ENCODE measurements at regions not wholly inside any gene's neighbourhood (a gene's known extent, or its start where the extent isn't known, plus 50 kb on each side); places are given as distances from the start of the nearest gene placed in this dataset.
A peak's percentile ranks its signal among the peaks of the same experiment; 100 is the strongest.

DNA sequence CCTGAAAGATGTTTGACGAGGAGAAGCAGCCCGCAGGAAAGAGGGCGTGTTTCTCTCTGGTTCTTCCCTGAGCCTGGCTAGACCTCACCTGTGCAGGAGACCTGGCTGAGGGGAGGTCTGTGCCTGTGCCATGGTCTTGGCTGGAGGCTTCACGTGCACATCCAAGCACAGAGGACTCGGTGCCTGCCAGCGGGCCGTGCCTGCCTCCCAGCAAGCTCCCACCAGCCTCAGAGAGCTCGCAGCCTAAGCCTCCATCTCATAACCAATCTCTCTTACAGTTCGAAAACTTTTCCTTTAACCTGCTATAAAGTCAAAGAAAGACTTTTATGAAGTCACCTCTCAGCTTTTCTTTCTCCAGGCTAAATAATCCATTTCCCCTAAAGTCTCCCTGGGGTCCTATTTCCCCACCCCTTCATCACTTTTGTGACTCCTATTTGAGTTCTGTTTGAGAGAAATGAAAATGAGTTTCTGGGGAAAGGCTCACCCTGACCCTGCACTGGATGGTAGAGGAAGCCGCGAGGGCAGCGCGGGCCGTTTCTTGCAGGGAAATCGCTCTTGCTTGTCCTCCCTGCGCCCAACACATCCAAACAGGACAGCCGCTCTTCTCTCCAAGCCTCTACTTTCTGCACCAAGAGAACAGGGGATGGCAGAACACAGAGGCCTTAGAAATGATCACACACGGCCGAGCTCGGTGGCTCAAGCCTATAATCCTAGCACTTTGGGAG, 521.0 kb downstream of the SOX11 start:
- no peak for DNase-seq

- no peak for DNase-seq
Measured at GRCh38 chr2:6214471-6214870, 522.3 kb downstream of the SOX11 start.

- no peak for DNase-seq
Measured at GRCh38 chr2:6215053-6215452, 522.9 kb downstream of the SOX11 start.

- DNase-seq: no peak
Measured at GRCh38 chr2:6216234-6216633, 524.0 kb downstream of the SOX11 start.

DNA sequence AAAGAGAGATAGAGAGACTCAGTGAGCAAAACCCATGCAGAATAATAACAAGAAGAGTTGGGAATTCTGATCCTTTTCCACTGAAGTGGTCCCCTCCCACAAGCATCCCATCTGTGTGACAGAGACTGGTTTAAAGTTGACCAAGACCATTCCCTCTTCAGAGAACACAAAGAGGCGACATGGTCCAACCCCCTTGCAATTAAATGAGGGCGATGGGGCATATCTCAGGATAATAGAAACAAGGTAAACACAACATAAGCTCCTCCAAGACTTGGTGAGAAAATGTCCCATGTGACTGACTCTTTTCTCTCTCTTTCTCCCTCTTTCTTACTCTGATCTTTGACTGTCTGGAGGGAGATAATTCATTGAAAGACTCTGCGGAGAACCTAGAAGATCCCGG, 526.7 kb downstream of the SOX11 start:
- DNase-seq: no peak

- no peak for DNase-seq
Measured at GRCh38 chr2:6219906-6220305, 527.7 kb downstream of the SOX11 start.

- DNase-seq: no peak
Measured at GRCh38 chr2:6222296-6222695, 530.1 kb downstream of the SOX11 start.

DNA sequence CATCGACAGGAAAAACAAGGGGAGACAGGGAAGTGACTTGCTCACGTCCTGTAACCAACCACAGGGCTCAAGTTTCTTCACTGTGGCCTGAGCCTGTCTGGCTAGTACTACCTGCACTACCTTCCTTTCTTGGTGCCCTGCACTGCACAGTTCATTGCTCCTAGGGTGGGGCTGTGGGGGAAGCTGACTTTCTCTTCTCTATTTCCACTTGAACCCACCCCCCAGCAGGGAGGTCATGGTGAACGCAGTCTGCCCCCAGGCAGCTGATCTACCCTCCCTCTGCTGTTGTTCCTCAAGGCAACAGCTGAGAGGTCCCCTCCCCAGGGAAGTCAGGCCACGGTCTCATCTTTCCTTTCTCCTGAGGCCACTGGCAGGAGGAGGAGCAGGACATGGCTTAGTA, 532.1 kb downstream of the SOX11 start:
- DNase-seq: no peak

DNA sequence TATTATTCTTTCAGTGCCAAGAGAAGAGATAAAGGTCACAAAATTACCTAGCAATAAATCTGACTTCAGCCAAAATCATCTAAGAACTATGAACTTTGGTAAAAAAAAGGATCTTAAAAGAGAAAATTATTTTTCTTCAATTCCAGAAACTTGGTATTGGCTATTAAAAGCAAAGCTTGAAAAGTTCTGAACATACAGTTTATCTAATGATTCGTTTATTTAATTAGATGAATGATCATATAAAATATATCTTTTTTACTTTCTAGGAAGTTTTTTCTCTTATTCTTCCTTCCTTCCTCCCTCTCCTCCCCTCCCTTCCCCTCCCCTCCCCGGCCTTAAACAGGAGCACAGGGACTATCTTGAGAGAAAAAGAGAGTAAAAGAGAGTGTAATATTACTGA, 536.1 kb downstream of the SOX11 start:
- DNase-seq: no peak

DNA sequence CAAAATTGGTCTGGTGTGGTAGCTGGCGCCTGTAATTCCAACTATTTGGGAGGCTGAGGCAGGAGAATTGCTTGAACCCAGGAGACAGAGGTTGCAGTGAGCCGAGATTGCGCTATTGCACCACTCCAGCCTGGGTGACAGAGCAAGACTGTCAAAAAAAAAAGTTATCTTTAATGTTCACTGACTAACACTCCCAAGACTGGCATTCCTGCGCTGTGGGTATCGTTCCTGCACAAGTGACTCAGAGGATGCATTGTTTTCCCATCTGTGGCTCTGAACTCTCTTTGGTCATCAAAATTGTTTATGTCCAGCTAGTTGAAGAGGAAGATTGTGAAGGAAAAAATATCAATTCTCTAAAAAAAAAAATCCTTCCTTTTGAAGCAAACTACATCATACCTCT, 539.0 kb downstream of the SOX11 start:
- no peak for DNase-seq

GRCh38 chr2:6233993-6234392, 541.8 kb downstream of the SOX11 start:
- no peak for DNase-seq

DNA sequence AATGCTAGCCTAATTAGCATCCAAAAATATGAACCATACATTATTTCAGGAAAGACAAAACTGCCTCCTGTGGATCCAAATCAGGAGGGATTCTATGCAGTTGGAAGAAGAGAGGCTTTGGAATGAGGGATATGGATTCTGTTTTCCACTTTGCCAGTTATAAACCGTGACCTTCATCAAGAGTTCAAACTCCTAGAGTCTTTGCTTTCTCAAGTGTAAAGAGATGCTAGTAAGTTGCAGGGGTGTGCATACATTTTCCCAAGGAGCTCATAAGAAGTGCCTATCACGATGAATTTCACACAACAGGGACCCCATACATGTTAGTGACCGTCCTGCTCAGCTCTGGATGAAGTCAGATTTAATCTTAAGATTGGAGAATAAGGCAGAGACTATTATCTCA, 542.5 kb downstream of the SOX11 start:
- DNase-seq: no peak

- DNase-seq: no peak
Measured at GRCh38 chr2:6236317-6236716, 544.1 kb downstream of the SOX11 start.

GRCh38 chr2:6237039-6237660, 545.0 kb downstream of the SOX11 start:
- no peak for DNase-seq

GRCh38 chr2:6249557-6249956, 557.4 kb downstream of the SOX11 start:
- no peak for DNase-seq

GRCh38 chr2:6254441-6254840, 562.3 kb downstream of the SOX11 start:
- DNase-seq: no peak

DNA sequence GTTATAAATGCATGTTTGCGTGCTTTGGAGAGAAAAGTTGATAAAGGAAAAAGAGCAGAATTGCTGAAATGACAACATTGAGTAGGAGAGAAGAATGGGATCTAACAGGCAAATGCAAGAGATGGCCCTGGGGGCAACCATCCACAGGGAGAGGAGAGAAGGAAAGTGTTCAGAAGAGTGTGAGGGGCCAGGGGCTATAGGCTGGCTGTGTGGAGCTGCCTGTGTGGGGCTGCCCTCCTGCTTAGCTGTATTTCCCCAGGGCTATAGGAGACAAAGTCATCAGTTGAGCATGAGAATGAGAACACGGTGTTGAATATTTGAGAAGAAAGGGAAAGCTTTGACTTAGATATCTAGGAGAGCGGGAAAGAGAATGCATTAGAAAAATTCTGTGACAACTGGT, 572.0 kb downstream of the SOX11 start:
- DNase-seq: no peak

GRCh38 chr2:6281524-6281923, 584.2 kb downstream of the CMPK2 start:
- no peak for DNase-seq

DNA sequence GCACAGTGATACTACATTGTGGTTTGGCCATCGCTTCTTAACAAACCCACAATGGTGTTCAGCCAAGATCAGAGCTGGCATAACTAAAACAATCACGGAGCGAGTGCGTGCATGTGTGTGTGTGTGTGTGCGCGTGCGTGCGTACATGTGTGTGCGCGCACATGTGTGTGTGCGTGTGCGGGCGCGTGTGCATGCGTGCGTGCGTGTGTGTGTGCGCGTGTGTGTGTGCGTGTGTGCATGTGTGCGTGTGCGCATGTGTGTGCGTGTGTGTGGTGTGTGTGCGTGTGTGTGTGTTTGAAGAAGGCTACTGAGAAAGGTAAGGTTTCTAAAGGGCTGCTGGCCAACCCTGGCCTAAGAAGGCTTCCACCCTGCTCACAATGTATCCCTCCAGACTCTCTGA, 582.4 kb downstream of the CMPK2 start:
- DNase-seq: no peak

DNA sequence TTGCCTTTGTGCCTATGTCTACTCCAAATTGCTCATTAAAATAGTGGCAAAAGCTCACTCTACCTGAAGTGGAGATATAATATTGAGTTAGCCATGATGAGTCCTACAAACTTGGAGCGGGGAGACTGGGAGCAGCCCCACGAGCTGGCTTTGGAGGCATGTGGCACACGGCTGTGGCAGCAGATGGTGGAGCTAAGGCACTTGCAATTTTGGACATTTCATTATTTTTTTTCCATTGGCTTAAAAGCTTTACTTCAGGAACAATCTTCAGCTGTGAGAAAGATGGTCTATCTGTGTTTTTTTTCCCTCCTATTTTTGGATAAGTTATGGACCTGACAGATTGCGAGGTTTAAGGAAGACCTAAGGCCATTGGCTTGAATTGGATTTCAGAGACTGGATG, 578.3 kb downstream of the CMPK2 start:
- no peak for DNase-seq

- no peak for DNase-seq
Measured at GRCh38 chr2:6288791-6289190, 576.9 kb downstream of the CMPK2 start.

DNA sequence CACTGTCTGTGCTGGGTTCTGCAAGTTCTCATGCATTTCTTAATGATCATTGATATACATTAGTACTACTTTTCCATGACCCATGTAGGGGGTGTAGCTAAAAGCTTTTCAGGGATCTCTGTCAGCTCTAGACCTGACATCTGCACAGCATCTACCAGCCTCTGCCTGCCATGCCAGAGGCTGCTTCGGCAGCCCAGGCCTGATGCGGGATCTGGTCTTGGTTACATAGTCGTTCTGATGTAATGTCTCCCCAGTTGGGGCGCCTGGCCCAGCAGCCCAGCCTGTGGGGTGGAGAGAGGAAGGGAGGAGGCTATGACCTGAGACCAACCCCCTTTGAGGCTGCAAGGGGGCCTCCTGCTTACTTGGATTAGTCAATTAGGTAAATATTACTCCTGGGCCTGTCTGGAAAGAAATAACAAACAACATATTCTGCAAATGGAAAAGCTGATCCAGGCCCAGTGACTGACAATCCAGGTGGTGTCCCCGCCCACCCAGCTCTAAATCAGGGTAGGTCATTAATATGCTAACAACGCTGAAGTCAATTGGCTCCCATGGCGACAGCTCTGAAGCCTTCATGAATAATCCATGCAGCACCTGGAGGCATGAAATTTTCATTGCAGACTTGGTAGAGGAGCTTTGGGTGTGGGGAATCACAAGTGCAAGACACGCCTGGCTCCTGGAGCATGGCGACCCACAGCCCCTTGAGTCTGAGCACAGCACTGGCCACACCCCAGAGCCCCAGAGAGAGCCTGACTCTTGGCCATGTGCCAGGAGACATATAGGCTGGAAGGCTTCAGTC, 575.3 kb downstream of the CMPK2 start:
- DNase-seq: peak; percentile 96 to 99

DNA sequence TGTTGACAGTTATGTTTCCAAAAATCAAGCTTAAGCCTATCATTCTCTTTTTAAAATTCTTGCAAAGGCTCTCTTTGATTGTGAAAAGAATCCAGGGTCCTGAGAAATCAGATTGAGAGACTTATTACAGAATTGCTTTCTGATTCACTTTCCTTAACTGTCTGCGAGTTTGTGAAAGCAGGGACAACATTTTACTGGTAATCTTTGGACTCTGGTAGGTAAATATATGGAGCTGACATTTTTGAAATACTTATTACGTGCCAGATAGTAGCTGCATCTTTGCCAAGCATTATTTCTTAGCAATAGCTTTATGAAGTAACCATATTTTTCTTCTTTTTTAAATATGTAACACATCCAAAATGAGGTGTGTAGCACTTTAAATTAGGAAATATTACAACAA, 570.9 kb downstream of the CMPK2 start:
- DNase-seq: no peak

GRCh38 chr2:6297238-6297637, 568.5 kb downstream of the CMPK2 start:
- no peak for DNase-seq

All from NCI-H187 (cell line).